GM23338 (cell line): ENCODE measurements at regions not wholly inside any gene's neighbourhood (a gene's known extent, or its start where the extent isn't known, plus 50 kb on each side); places are given as distances from the start of the nearest gene placed in this dataset.

ENCODE experiments used
- ATAC-seq: fragments of 200-7000 bp; cut with Tn5 transposase; 3 replicates; pipeline ENCODE4 v1.9.1; 2020
- DNase-seq: peaks from one replicate; pipeline ENCODE4 v3.0.0-alpha.2; 2015; ENCODE audit warnings: low spot score
- H2AFZ ChIP-seq: fragments of 200-600 bp; sonication (generic); 2 replicates; pipeline ENCODE4 v1.8.0; 2016; ENCODE audit warnings: antibody characterized with exemption, mild to moderate bottlenecking, moderate library complexity
- H3F3A ChIP-seq: fragments of 200-600 bp; sonication (generic); replicated peaks from 2 replicates; pipeline ENCODE4 v1.8.0; 2017; ENCODE audit warnings: antibody characterized with exemption, mixed run types, low read depth
- H3K27ac ChIP-seq: fragments of 200-600 bp; sonication (generic); 2 replicates; pipeline ENCODE4 v1.6.1; 2016; ENCODE audit warnings: low read depth
- H3K27me3 ChIP-seq: fragments of 200-600 bp; sonication (generic); 2 replicates; pipeline ENCODE4 v1.8.0; 2016; ENCODE audit warnings: mild to moderate bottlenecking, mixed run types, moderate library complexity; ENCODE audit not compliant: insufficient read depth
- H3K36me3 ChIP-seq: fragments of 200-600 bp; sonication (generic); 2 replicates; pipeline ENCODE4 v1.8.0; 2016; ENCODE audit warnings: mild to moderate bottlenecking; ENCODE audit not compliant: insufficient read depth
- H3K4me1 ChIP-seq: fragments of 200-600 bp; sonication (generic); 2 replicates; pipeline ENCODE4 v1.8.0; 2016; ENCODE audit warnings: mild to moderate bottlenecking, moderate library complexity; ENCODE audit not compliant: insufficient read depth
- H3K4me2 ChIP-seq: fragments of 200-600 bp; sonication (generic); 2 replicates; pipeline ENCODE4 v1.7.1; 2017; ENCODE audit warnings: mixed run types
- H3K4me3 ChIP-seq: fragments of 200-600 bp; sonication (generic); 2 replicates; pipeline ENCODE4 v1.6.1; 2016; ENCODE audit warnings: mixed run types
- H3K79me2 ChIP-seq: fragments of 200-600 bp; sonication (generic); replicated peaks from 2 replicates; pipeline ENCODE4 v1.8.0; 2017; ENCODE audit warnings: mild to moderate bottlenecking; ENCODE audit not compliant: insufficient read depth
- H3K9me2 ChIP-seq: fragments of 200-600 bp; sonication (generic); 2 replicates; pipeline ENCODE4 v1.8.0; 2017; ENCODE audit not compliant: insufficient read depth
- H4K20me1 ChIP-seq: fragments of 200-600 bp; sonication (generic); replicated peaks from 2 replicates; pipeline ENCODE4 v1.8.0; 2017; ENCODE audit warnings: mild to moderate bottlenecking; ENCODE audit not compliant: insufficient read depth
- H3K27ac Mint-ChIP-seq: 2 replicates; pipeline ENCODE4 v1.8.0; 2020; ENCODE audit warnings: inconsistent platforms, mild to moderate bottlenecking, moderate library complexity, mixed read lengths
- H3K27me3 Mint-ChIP-seq: 3 replicates; pipeline ENCODE4 v1.8.0; 2022; ENCODE audit warnings: low read depth, mild to moderate bottlenecking, moderate library complexity, mixed read lengths, inconsistent platforms; ENCODE audit not compliant: insufficient read depth, poor library complexity
- H3K36me3 Mint-ChIP-seq: 3 replicates; pipeline ENCODE4 v1.8.0; 2021; ENCODE audit warnings: low read depth, mild to moderate bottlenecking, inconsistent platforms, moderate library complexity, mixed read lengths
- H3K4me1 Mint-ChIP-seq: 3 replicates; pipeline ENCODE4 v1.8.0; 2020; ENCODE audit warnings: mild to moderate bottlenecking, inconsistent platforms, mixed read lengths
- H3K4me3 Mint-ChIP-seq: 3 replicates; pipeline ENCODE4 v1.8.0; 2021; ENCODE audit warnings: moderate library complexity, mild to moderate bottlenecking, inconsistent platforms, mixed read lengths
- H3K9me3 Mint-ChIP-seq: 3 replicates; pipeline ENCODE4 v1.8.0; 2020; ENCODE audit warnings: moderate library complexity, mild to moderate bottlenecking, inconsistent platforms, mixed read lengths
- CREB1 ChIP-seq: fragments of 250-450 bp; sonication (Bioruptor Pico); IDR thresholded peaks from 2 replicates; pipeline ENCODE4 v1.5.0; 2020; ENCODE audit warnings: low read depth, mild to moderate bottlenecking, moderate library complexity
- STAT1 ChIP-seq: IDR thresholded peaks from one replicate; pipeline ENCODE4 v1.6.1; 2016; ENCODE audit warnings: antibody characterized with exemption; ENCODE audit not compliant: unreplicated experiment
- TF ChIP-seq, protein P1 (sequence below): IDR thresholded peaks from 2 replicates; pipeline ENCODE4 v1.6.1; 2016; ENCODE audit warnings: antibody characterized with exemption
- TF ChIP-seq, protein P2 (sequence below): fragments of 250-450 bp; sonication (Bioruptor Pico); IDR thresholded peaks from 2 replicates; pipeline ENCODE4 v1.5.0; 2020; ENCODE audit warnings: mild to moderate bottlenecking, moderate library complexity

DNA sequence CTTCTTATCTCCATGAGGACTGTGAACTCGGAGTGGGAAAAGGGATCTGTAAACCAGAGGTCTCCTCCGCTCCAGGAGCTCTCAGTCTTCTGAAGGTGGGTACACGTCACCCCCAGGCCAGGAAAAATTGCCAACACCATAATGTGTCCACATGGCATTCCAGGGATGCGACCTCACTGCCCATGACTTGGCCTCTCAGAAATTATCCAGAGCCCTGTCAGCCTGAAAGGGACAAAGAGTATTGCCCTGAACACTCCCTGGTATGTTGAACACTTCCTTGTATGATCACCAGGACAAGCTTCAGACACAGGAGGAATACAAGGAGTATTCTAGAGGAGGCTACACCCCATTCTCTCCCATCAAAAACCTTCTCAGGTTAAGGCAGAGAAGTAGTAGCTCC is 81.0 kb upstream of the SLC7A1 start:
- H2AFZ ChIP-seq = no peak overlapping the region

More for the DNA sequence above, 81.0 kb upstream of the SLC7A1 start:
- Mint-ChIP-seq H3K9me3 (peaks cover 9% of the 10 kb centered on the region; the same call in 2 of the 3 replicates), H3K4me1 (peaks cover 2% of the 10 kb centered on the region; the same call in 2 of the 3 replicates), H3K27me3 (no peaks in the 10 kb centered on the region), H3K27ac (no peak overlapping the region), H3K36me3 (no peaks in the 10 kb centered on the region), H3K4me3 (no peak overlapping the region)
- Histone ChIP-seq H3K27ac (no peak overlapping the region), H3K4me1 (no peaks in the 10 kb centered on the region), H4K20me1 (no peaks in the 10 kb centered on the region), H3F3A (no peaks in the 10 kb centered on the region), H3K4me2 (no peak overlapping the region), H3K27me3 (no peaks in the 10 kb centered on the region), H3K4me3 (no peak overlapping the region), H3K9me2 (no peaks in the 10 kb centered on the region), H3K79me2 (no peaks in the 10 kb centered on the region), H3K36me3 (no peaks in the 10 kb centered on the region)
- TF ChIP-seq, protein P1, sequence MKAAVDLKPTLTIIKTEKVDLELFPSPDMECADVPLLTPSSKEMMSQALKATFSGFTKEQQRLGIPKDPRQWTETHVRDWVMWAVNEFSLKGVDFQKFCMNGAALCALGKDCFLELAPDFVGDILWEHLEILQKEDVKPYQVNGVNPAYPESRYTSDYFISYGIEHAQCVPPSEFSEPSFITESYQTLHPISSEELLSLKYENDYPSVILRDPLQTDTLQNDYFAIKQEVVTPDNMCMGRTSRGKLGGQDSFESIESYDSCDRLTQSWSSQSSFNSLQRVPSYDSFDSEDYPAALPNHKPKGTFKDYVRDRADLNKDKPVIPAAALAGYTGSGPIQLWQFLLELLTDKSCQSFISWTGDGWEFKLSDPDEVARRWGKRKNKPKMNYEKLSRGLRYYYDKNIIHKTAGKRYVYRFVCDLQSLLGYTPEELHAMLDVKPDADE = no peak
- TF ChIP-seq, protein P2, sequence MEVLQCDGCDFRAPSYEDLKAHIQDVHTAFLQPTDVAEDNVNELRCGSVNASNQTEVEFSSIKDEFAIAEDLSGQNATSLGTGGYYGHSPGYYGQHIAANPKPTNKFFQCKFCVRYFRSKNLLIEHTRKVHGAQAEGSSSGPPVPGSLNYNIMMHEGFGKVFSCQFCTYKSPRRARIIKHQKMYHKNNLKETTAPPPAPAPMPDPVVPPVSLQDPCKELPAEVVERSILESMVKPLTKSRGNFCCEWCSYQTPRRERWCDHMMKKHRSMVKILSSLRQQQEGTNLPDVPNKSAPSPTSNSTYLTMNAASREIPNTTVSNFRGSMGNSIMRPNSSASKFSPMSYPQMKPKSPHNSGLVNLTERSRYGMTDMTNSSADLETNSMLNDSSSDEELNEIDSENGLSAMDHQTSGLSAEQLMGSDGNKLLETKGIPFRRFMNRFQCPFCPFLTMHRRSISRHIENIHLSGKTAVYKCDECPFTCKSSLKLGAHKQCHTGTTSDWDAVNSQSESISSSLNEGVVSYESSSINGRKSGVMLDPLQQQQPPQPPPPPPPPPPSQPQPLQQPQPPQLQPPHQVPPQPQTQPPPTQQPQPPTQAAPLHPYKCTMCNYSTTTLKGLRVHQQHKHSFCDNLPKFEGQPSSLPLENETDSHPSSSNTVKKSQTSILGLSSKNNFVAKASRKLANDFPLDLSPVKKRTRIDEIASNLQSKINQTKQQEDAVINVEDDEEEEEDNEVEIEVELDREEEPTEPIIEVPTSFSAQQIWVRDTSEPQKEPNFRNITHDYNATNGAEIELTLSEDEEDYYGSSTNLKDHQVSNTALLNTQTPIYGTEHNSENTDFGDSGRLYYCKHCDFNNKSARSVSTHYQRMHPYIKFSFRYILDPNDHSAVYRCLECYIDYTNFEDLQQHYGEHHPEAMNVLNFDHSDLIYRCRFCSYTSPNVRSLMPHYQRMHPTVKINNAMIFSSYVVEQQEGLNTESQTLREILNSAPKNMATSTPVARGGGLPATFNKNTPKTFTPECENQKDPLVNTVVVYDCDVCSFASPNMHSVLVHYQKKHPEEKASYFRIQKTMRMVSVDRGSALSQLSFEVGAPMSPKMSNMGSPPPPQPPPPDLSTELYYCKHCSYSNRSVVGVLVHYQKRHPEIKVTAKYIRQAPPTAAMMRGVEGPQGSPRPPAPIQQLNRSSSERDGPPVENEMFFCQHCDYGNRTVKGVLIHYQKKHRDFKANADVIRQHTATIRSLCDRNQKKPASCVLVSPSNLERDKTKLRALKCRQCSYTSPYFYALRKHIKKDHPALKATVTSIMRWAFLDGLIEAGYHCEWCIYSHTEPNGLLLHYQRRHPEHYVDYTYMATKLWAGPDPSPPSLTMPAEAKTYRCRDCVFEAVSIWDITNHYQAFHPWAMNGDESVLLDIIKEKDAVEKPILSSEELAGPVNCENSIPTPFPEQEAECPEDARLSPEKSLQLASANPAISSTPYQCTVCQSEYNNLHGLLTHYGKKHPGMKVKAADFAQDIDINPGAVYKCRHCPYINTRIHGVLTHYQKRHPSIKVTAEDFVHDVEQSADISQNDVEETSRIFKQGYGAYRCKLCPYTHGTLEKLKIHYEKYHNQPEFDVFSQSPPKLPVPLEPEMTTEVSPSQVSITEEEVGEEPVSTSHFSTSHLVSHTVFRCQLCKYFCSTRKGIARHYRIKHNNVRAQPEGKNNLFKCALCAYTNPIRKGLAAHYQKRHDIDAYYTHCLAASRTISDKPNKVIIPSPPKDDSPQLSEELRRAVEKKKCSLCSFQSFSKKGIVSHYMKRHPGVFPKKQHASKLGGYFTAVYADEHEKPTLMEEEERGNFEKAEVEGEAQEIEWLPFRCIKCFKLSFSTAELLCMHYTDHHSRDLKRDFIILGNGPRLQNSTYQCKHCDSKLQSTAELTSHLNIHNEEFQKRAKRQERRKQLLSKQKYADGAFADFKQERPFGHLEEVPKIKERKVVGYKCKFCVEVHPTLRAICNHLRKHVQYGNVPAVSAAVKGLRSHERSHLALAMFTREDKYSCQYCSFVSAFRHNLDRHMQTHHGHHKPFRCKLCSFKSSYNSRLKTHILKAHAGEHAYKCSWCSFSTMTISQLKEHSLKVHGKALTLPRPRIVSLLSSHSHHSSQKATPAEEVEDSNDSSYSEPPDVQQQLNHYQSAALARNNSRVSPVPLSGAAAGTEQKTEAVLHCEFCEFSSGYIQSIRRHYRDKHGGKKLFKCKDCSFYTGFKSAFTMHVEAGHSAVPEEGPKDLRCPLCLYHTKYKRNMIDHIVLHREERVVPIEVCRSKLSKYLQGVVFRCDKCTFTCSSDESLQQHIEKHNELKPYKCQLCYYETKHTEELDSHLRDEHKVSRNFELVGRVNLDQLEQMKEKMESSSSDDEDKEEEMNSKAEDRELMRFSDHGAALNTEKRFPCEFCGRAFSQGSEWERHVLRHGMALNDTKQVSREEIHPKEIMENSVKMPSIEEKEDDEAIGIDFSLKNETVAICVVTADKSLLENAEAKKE = no peak
- TF ChIP-seq CREB1 (no peak), STAT1 (no peak)
- DNase-seq (no peak), ATAC-seq (no peak)
